Stimulated activated CD8-positive, alpha-beta memory T cell treated with anti-CD3 and anti-CD28 coated beads, Interleukin-4, amount 100 ng/mL, for 1 hour (primary cell): ENCODE measurements at regions not wholly inside any gene's neighbourhood (a gene's known extent, or its start where the extent isn't known, plus 50 kb on each side); places are given as distances from the start of the nearest gene placed in this dataset.
"Not testable (repeated sequence)": the region's sequence is repeated elsewhere in the genome, so short reads cannot be mapped to it uniquely, and the experiment has no call there.

Experiments
- DNase-seq, 2 donors: peaks; one replicate each; pipeline ENCODE4 v3.0.0-alpha.2; 2020; ENCODE audit warnings: low read depth in 2 of 2, low spot score in 1 of 2

- no peak for DNase-seq
These were observed 172.3 kb downstream of the S1PR1 start for GRCh38 chr1:101409102-101409501.

GRCh38 chr1:101410048-101410878 is 173.4 kb downstream of the S1PR1 start:
- DNase-seq = no peak

- DNase-seq = no peak
These were observed 183.6 kb downstream of the S1PR1 start for GRCh38 chr1:101420406-101420805.

GRCh38 chr1:101428083-101428482 is 191.3 kb downstream of the S1PR1 start:
- DNase-seq = not testable (repeated sequence)

- DNase-seq = no peak
These were observed 191.7 kb downstream of the S1PR1 start for GRCh38 chr1:101428562-101428961.

GRCh38 chr1:101431956-101432510 is 195.2 kb downstream of the S1PR1 start:
- DNase-seq = no peak

- DNase-seq = no peak
These were observed 199.2 kb downstream of the S1PR1 start for GRCh38 chr1:101435831-101436511.

GRCh38 chr1:101437800-101438199 is 201.0 kb downstream of the S1PR1 start:
- DNase-seq = no peak

- DNase-seq = no peak
These were observed 201.5 kb downstream of the S1PR1 start for GRCh38 chr1:101438359-101438758.

GRCh38 chr1:101440485-101440884 is 203.7 kb downstream of the S1PR1 start:
- DNase-seq = no peak

GRCh38 chr1:101444381-101444780 is 207.6 kb downstream of the S1PR1 start:
- no peak for DNase-seq

GRCh38 chr1:101444873-101445618 is 208.2 kb downstream of the S1PR1 start:
- no peak for DNase-seq

- no peak for DNase-seq
These were observed 211.2 kb downstream of the S1PR1 start for GRCh38 chr1:101448018-101448417.

GRCh38 chr1:101450691-101451090 is 213.9 kb downstream of the S1PR1 start:
- not testable (repeated sequence) for DNase-seq

- no peak for DNase-seq
These were observed 215.1 kb downstream of the S1PR1 start for GRCh38 chr1:101451888-101452287.

GRCh38 chr1:101452825-101453224 is 216.0 kb downstream of the S1PR1 start:
- no peak for DNase-seq

- DNase-seq = no peak
These were observed 217.0 kb downstream of the S1PR1 start for GRCh38 chr1:101453844-101454243.

GRCh38 chr1:101455166-101455565 is 218.3 kb downstream of the S1PR1 start:
- DNase-seq = no peak

- DNase-seq = no peak
These were observed 223.9 kb downstream of the S1PR1 start for GRCh38 chr1:101460739-101461138.

- no peak for DNase-seq
These were observed 226.4 kb downstream of the S1PR1 start for GRCh38 chr1:101463195-101463594.

- DNase-seq = no peak
These were observed 229.1 kb downstream of the S1PR1 start for GRCh38 chr1:101465941-101466340.
